Esophagus muscularis mucosa (tissue), 4 donors: ENCODE measurements at regions not wholly inside any gene's neighbourhood (a gene's known extent, or its start where the extent isn't known, plus 50 kb on each side); places are given as distances from the start of the nearest gene placed in this dataset.

Experiments
- DNase-seq: peaks from one replicate; pipeline ENCODE4 v3.0.0-alpha.2; 2017; ENCODE audit errors: extremely low spot score
- H3K27ac ChIP-seq, 4 donors: fragments of 200-600 bp; sonication (generic); replicated peaks in 1 of 4; 1 replicate in 3 of 4; 2 replicates in 1 of 4; pipeline ENCODE4 v1.5.1; 2016 to 2019; ENCODE audit warnings: mild to moderate bottlenecking in 1 of 4
- H3K27me3 ChIP-seq, 4 donors: fragments of 200-600 bp; sonication (generic); one replicate each; pipeline versions ENCODE4 v1.5.1 to v1.6.0; 2016 to 2019
- H3K36me3 ChIP-seq, 4 donors: fragments of 200-600 bp; sonication (generic); one replicate each; pipeline ENCODE4 v1.5.1; 2016 to 2019
- H3K4me1 ChIP-seq, 4 donors: fragments of 200-600 bp; sonication (generic); one replicate each; pipeline ENCODE4 v1.5.1; 2016 to 2019
- H3K4me3 ChIP-seq, 4 donors: fragments of 200-600 bp; sonication (generic); 1 replicate in 2 of 4; 2 replicates in 2 of 4; pipeline ENCODE4 v1.5.1; 2016 to 2019; ENCODE audit warnings: mild to moderate bottlenecking in 4 of 4, moderate library complexity in 1 of 4
- H3K9me3 ChIP-seq, 4 donors: fragments of 200-600 bp; sonication (generic); 1 replicate in 3 of 4; 2 replicates in 1 of 4; pipeline ENCODE4 v1.5.1; 2016 to 2019
- EP300 ChIP-seq: sonication (generic); formaldehyde crosslinking; IDR thresholded peaks from one replicate; pipeline ENCODE4 v1.6.1; 2017; ENCODE audit warnings: antibody characterized with exemption
- POLR2A ChIP-seq: fragments of 450-650 bp; IDR thresholded peaks from one replicate; pipeline ENCODE4 v1.6.1; 2017; ENCODE audit warnings: antibody characterized with exemption, moderate library complexity, mild to moderate bottlenecking, low read depth
- POLR2AphosphoS5 ChIP-seq, 2 donors: sonication (generic); formaldehyde crosslinking; IDR thresholded peaks; one replicate each; pipeline ENCODE4 v1.6.1; 2017; ENCODE audit warnings: antibody characterized with exemption in 2 of 2
- WGBS: methylation state at CpG from one replicate; pipeline ENCODE4 v1.1.5; 2018; 5-methylcytosine and 5-hydroxymethylcytosine counted together
- intact Hi-C: fragments of 100-400 bp; cut with DNase I; formaldehyde crosslinking; loops from one replicate; pipeline ENCODE4 v1.15.1; 2023
- TF ChIP-seq, protein P1 (sequence below), 3 experiments: fragments of 200-600 bp in 2 of 3; fragments of 450-650 bp in 1 of 3; sonication (generic) in 2 of 3; IDR thresholded peaks; one replicate each; pipeline ENCODE4 v1.5.1; 2017 to 2019; ENCODE audit warnings: antibody characterized with exemption in 3 of 3, mild to moderate bottlenecking in 2 of 3, moderate library complexity in 1 of 3

DNA sequence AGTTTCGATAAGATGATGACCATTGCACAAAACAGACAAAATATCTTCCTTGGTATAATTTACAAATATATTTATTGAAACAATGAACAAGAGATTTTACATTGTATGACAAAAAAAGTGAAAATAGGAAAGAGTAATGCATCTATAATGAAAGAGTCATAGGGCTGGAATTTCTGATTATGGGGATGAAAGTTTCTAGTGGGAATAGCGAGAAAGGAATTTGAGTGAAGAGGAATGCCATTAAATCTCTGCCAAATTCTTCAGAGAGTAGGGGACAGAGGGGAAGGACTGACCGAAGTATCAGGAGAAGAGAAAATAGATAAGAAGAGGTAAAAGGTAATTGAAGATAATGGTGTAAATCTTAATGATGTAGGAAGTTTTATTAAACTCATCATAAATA lies 125.4 kb downstream of the VGLL3 start:
- WGBS: 77% methylated on average over 3 of the region's 3 CpGs
- Histone ChIP-seq H3K27me3 (no peaks in the 10 kb centered on the region), H3K9me3 (no peaks in the 10 kb centered on the region), H3K4me1 (no peaks in the 10 kb centered on the region), H3K27ac (no peak overlapping the region), H3K36me3 (no peaks in the 10 kb centered on the region), H3K4me3 (no peak overlapping the region)
- intact Hi-C loops: no loop called here
- TF ChIP-seq EP300 (no peak), POLR2A (no peak), POLR2AphosphoS5 (IDR thresholded peaks at IDR 0.05) (no peak)
- TF ChIP-seq, protein P1, sequence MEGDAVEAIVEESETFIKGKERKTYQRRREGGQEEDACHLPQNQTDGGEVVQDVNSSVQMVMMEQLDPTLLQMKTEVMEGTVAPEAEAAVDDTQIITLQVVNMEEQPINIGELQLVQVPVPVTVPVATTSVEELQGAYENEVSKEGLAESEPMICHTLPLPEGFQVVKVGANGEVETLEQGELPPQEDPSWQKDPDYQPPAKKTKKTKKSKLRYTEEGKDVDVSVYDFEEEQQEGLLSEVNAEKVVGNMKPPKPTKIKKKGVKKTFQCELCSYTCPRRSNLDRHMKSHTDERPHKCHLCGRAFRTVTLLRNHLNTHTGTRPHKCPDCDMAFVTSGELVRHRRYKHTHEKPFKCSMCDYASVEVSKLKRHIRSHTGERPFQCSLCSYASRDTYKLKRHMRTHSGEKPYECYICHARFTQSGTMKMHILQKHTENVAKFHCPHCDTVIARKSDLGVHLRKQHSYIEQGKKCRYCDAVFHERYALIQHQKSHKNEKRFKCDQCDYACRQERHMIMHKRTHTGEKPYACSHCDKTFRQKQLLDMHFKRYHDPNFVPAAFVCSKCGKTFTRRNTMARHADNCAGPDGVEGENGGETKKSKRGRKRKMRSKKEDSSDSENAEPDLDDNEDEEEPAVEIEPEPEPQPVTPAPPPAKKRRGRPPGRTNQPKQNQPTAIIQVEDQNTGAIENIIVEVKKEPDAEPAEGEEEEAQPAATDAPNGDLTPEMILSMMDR (IDR thresholded peaks at IDR 0.05): no peak
- DNase-seq: no peak

DNA sequence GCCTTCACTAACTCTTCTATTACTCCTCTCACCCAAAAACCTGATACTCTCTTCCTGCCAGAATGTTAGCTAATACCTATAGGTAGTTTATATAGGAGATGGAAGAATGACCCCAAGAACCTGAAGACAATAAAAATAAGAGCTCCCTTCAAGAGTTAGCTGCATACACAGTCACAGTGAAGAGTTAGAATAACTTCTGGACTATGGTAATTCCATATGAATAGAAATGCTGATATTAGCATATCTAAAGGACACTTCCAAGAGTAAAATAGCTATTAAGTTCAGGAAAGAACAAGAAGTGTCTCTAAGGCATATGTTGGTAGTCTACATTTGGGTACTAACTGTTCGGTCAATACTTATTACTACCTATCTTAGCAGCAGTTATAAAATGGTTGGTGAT lies 134.2 kb downstream of the VGLL3 start:
- 0% methylated on average over 1 of the region's 1 CpG for WGBS
- Histone ChIP-seq H3K27me3 (no peaks in the 10 kb centered on the region), H3K4me3 (no peak overlapping the region), H3K9me3 (no peaks in the 10 kb centered on the region), H3K36me3 (no peaks in the 10 kb centered on the region), H3K27ac (no peak overlapping the region), H3K4me1 (no peaks in the 10 kb centered on the region)
- intact Hi-C loops: no loop called here
- DNase-seq: no peak
- TF ChIP-seq, protein P1 (IDR thresholded peaks at IDR 0.05): no peak
- TF ChIP-seq POLR2A: no peak
- TF ChIP-seq POLR2AphosphoS5 (IDR thresholded peaks at IDR 0.05): no peak
- no peak for TF ChIP-seq EP300

- no peak for DNase-seq
- 65% methylated on average over 1 of the region's 1 CpG for WGBS
Observed at GRCh38 chr3:86849991-86850390, 141.0 kb downstream of the VGLL3 start.

GRCh38 chr3:86845726-86846125 lies 145.2 kb downstream of the VGLL3 start:
- H3K4me1 ChIP-seq: no peaks in the 10 kb centered on the region
- no peak for DNase-seq
- 65% methylated on average over 4 of the region's 4 CpGs for whole genome bisulfite sequencing
- H3K4me3 ChIP-seq: no peak overlapping the region
- H3K9me3 ChIP-seq: no peaks in the 10 kb centered on the region
- TF ChIP-seq POLR2A (no peak), POLR2AphosphoS5 (IDR thresholded peaks at IDR 0.05) (no peak), EP300 (no peak)
- TF ChIP-seq, protein P1 (IDR thresholded peaks at IDR 0.05): no peak
- intact Hi-C loops: no loop called here
- no peak overlapping the region for H3K27ac ChIP-seq
- no peaks in the 10 kb centered on the region for H3K27me3 ChIP-seq
- no peaks in the 10 kb centered on the region for H3K36me3 ChIP-seq

More at GRCh38 chr3:86849991-86850390, 141.0 kb downstream of the VGLL3 start:
- Histone ChIP-seq H3K27ac (no peak overlapping the region), H3K27me3 (no peaks in the 10 kb centered on the region), H3K4me1 (no peaks in the 10 kb centered on the region), H3K9me3 (no peaks in the 10 kb centered on the region), H3K4me3 (no peak overlapping the region), H3K36me3 (no peaks in the 10 kb centered on the region)
- TF ChIP-seq POLR2A (no peak), EP300 (no peak), POLR2AphosphoS5 (IDR thresholded peaks at IDR 0.05) (no peak)
- TF ChIP-seq, protein P1 (IDR thresholded peaks at IDR 0.05): no peak
- intact Hi-C loops: no loop called here

DNA sequence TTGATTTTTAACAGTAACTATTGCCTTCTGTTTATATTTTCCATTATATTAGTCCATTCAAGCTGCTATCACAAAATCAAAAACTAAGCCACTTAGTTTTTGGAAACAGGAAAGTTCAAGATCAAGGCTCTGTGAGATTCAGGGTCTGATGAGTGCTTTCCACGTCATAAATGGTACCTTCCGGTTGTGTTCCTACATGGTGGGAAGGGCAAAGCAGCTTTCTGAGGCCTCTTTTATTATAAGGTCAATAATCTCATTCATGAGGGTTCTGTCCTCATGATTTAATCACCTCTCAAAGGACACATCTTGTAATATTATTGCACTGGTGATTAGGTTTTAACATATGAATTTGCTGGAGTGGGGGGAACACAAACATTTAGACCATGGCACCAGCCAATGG lies 152.0 kb downstream of the VGLL3 start:
- no peaks in the 10 kb centered on the region for H3K9me3 ChIP-seq
- no peaks in the 10 kb centered on the region for H3K36me3 ChIP-seq
- H3K4me1 ChIP-seq: no peaks in the 10 kb centered on the region
- H3K27me3 ChIP-seq: no peaks in the 10 kb centered on the region
- TF ChIP-seq POLR2A (no peak), POLR2AphosphoS5 (IDR thresholded peaks at IDR 0.05) (no peak), EP300 (no peak)
- TF ChIP-seq, protein P1 (IDR thresholded peaks at IDR 0.05): no peak
- no peak overlapping the region for H3K4me3 ChIP-seq
- no peak overlapping the region for H3K27ac ChIP-seq
- DNase-seq: no peak
- intact Hi-C loops: no loop called here
- 82% methylated on average over 2 of the region's 2 CpGs for WGBS
